ENCODE measurements at regions not wholly inside any gene's neighbourhood (a gene's known extent, or its start where the extent isn't known, plus 50 kb on each side); places are given as distances from the start of the nearest gene placed in this dataset.

GRCh38 chr2:3076848-3077642, 300.6 kb downstream of the EIPR1 start:
- no peaks in the 10 kb centered on the region for H3F3A ChIP-seq (ENCODE audit: insufficient read depth, low read length)
- H3K9me3 ChIP-seq (replicated peaks; ENCODE audit: insufficient read depth, low read length): no peaks in the 10 kb centered on the region
- no peaks in the 10 kb centered on the region for H3K9me2 ChIP-seq (replicated peaks; ENCODE audit: insufficient read depth, low read length)
- H3K79me2 ChIP-seq (ENCODE audit: low read length): no peaks in the 10 kb centered on the region
- H4K20me1 ChIP-seq (ENCODE audit: insufficient read depth, low read length): no peaks in the 10 kb centered on the region
- H3K4me3 ChIP-seq (ENCODE audit: low read length): no peak overlapping the region
- no peak for DNase-seq
- no peaks in the 10 kb centered on the region for H3K27me3 ChIP-seq (replicated peaks; ENCODE audit: insufficient read depth, low read length)
- H3K36me3 ChIP-seq (replicated peaks; ENCODE audit: insufficient read depth, low read length): no peaks in the 10 kb centered on the region
- H2AFZ ChIP-seq (ENCODE audit: low read length): no peak overlapping the region
- no peak overlapping the region for H3K4me2 ChIP-seq (ENCODE audit: low read depth, low read length)
- no peak for TF ChIP-seq EZH2phosphoT487 (IDR thresholded peaks at IDR 0.05; ENCODE audit: low read length)
- TF ChIP-seq CTCF (IDR thresholded peaks at IDR 0.05; ENCODE audit: low read length): no peak
- no peak for TF ChIP-seq EZH2 (optimal IDR thresholded peaks at IDR 0.05; ENCODE audit: low read depth, low read length)
- H3K4me1 ChIP-seq (ENCODE audit: low read length): no peaks in the 10 kb centered on the region
- no peak overlapping the region for H3K9ac ChIP-seq (ENCODE audit: low read length)
- H3K27ac ChIP-seq (ENCODE audit: low read length): no peak overlapping the region

DNA sequence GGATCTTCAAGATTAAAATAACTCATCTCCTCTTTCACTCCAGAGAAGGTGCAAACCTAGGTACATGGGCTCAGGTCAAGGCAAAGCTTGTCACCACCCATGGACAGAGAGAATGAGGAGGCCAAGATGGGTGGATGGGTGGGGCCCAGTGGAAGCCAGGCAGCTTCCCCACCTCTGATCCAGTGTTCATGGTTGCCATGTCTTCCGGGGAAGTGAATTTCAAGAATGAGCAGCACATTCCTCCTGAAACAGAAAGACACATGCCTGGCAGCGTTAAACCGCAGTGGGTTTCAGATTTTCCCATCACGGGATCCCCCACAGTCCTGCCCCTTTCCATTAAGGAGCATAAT, 301.7 kb downstream of the EIPR1 start:
- Histone ChIP-seq H3K27me3 (replicated peaks; ENCODE audit: insufficient read depth, low read length) (no peaks in the 10 kb centered on the region), H3K4me1 (ENCODE audit: low read length) (no peaks in the 10 kb centered on the region), H3K4me3 (ENCODE audit: low read length) (no peak overlapping the region), H4K20me1 (ENCODE audit: insufficient read depth, low read length) (no peaks in the 10 kb centered on the region), H3K79me2 (ENCODE audit: low read length) (no peaks in the 10 kb centered on the region), H3K9me3 (replicated peaks; ENCODE audit: insufficient read depth, low read length) (no peaks in the 10 kb centered on the region), H2AFZ (ENCODE audit: low read length) (no peak overlapping the region), H3K9me2 (replicated peaks; ENCODE audit: insufficient read depth, low read length) (no peaks in the 10 kb centered on the region), H3K36me3 (replicated peaks; ENCODE audit: insufficient read depth, low read length) (no peaks in the 10 kb centered on the region), H3K4me2 (ENCODE audit: low read depth, low read length) (no peak overlapping the region), H3F3A (ENCODE audit: insufficient read depth, low read length) (no peaks in the 10 kb centered on the region), H3K9ac (ENCODE audit: low read length) (no peak overlapping the region), H3K27ac (ENCODE audit: low read length) (no peak overlapping the region)
- TF ChIP-seq CTCF (IDR thresholded peaks at IDR 0.05; ENCODE audit: low read length) (no peak), EZH2phosphoT487 (IDR thresholded peaks at IDR 0.05; ENCODE audit: low read length) (no peak), EZH2 (optimal IDR thresholded peaks at IDR 0.05; ENCODE audit: low read depth, low read length) (no peak)
- no peak for DNase-seq

DNA sequence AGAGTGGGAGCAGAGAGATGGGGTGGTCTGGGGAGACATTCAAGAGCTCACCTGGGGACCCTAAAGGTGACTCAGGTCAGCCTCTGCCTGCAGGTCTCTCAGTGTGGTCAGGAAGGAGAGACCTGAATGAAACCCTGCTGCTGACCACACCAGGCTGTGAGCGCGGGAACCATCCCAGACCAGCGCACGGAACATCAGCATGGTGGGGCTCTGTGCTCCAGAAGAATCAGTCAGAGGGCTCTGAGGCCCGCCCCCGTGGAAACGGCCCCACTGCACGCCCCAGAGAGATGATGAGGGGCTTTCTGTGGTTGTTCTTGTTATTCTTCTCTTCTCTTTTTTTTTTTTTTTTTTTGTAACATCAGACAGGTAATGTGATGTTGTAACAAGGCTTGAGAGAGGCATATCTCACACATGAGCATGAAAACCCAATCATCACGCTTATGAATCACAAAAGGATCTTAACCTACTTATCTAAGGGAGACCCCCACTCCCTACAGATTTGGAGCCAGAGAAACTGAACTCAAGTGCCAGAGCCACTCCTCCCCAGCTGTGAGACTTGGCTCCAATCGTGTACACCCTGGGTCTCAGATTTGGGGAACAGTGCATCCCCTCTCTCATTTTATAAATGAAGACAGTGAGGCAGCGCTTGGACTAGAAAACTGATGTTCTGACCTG, 302.2 kb downstream of the EIPR1 start:
- Histone ChIP-seq H4K20me1 (ENCODE audit: insufficient read depth, low read length) (no peaks in the 10 kb centered on the region), H3K79me2 (ENCODE audit: low read length) (no peaks in the 10 kb centered on the region), H3F3A (ENCODE audit: insufficient read depth, low read length) (no peaks in the 10 kb centered on the region), H3K27ac (ENCODE audit: low read length) (no peak overlapping the region), H3K9me3 (replicated peaks; ENCODE audit: insufficient read depth, low read length) (no peaks in the 10 kb centered on the region), H3K4me3 (ENCODE audit: low read length) (no peak overlapping the region), H3K4me1 (ENCODE audit: low read length) (no peaks in the 10 kb centered on the region), H3K9me2 (replicated peaks; ENCODE audit: insufficient read depth, low read length) (no peaks in the 10 kb centered on the region), H3K9ac (ENCODE audit: low read length) (no peak overlapping the region), H2AFZ (ENCODE audit: low read length) (no peak overlapping the region), H3K4me2 (ENCODE audit: low read depth, low read length) (no peak overlapping the region), H3K27me3 (replicated peaks; ENCODE audit: insufficient read depth, low read length) (no peaks in the 10 kb centered on the region), H3K36me3 (replicated peaks; ENCODE audit: insufficient read depth, low read length) (no peaks in the 10 kb centered on the region)
- DNase-seq: no peak
- TF ChIP-seq CTCF (IDR thresholded peaks at IDR 0.05; ENCODE audit: low read length) (no peak), EZH2 (optimal IDR thresholded peaks at IDR 0.05; ENCODE audit: low read depth, low read length) (no peak), EZH2phosphoT487 (IDR thresholded peaks at IDR 0.05; ENCODE audit: low read length) (no peak)

All from MM.1S (cell line).